CD8-positive, alpha-beta memory T cell (primary cell): ENCODE measurements at regions not wholly inside any gene's neighbourhood (a gene's known extent, or its start where the extent isn't known, plus 50 kb on each side); places are given as distances from the start of the nearest gene placed in this dataset.
A peak's percentile ranks its signal among the peaks of the same experiment; 100 is the strongest.
"Not testable (repeated sequence)": the region's sequence is repeated elsewhere in the genome, so short reads cannot be mapped to it uniquely, and the experiment has no call there.

Experiments
- CTCF ChIA-PET: fragments of 350-600 bp; sonication (Branson Sonifier 250); formaldehyde crosslinking; loops from one replicate; lab custom pipeline; 2021; ENCODE audit warnings: antibody characterized with exemption; lab: Charles Lee
- POLR2A ChIA-PET: fragments of 350-600 bp; sonication (Branson Sonifier 250); formaldehyde crosslinking; loops from one replicate; lab custom pipeline; 2021; ENCODE audit warnings: antibody characterized with exemption; lab: Charles Lee
- DNase-seq, 5 donors: peaks; one replicate each; pipeline versions ENCODE4 v3.0.0 to v3.0.0-alpha.2; 2020 to 2022; ENCODE audit warnings: mixed read lengths in 1 of 5
- H3K27ac ChIP-seq: one replicate; pipeline ENCODE4 v1.7.0; 2013; ENCODE audit warnings: low read depth, mild to moderate bottlenecking, low read length, moderate library complexity
- H3K27me3 ChIP-seq: 2 replicates; pipeline ENCODE4 v1.7.0; 2013; ENCODE audit warnings: low read length, mild to moderate bottlenecking; ENCODE audit not compliant: insufficient read depth, poor library complexity, severe bottlenecking
- H3K36me3 ChIP-seq: 2 replicates; pipeline ENCODE4 v1.7.0; 2013; ENCODE audit warnings: mild to moderate bottlenecking, low read length, moderate library complexity; ENCODE audit not compliant: insufficient read depth
- H3K4me1 ChIP-seq: 2 replicates; pipeline ENCODE4 v1.7.0; 2013; ENCODE audit warnings: mild to moderate bottlenecking, low read length, moderate library complexity; ENCODE audit not compliant: insufficient read depth
- H3K4me3 ChIP-seq: 2 replicates; pipeline ENCODE4 v1.7.0; 2013; ENCODE audit warnings: mild to moderate bottlenecking, low read length
- H3K9me3 ChIP-seq: 2 replicates; pipeline ENCODE4 v1.7.0; 2013; ENCODE audit warnings: mild to moderate bottlenecking, low read length
- H3K27ac Mint-ChIP-seq, 8 donors: one replicate each; pipeline ENCODE4 v1.8.0; 2020 to 2021; ENCODE audit warnings: mixed read lengths in 8 of 8, mild to moderate bottlenecking in 6 of 8, inconsistent platforms in 3 of 8, moderate library complexity in 3 of 8
- H3K27me3 Mint-ChIP-seq, 2 donors: one replicate each; pipeline ENCODE4 v1.8.0; 2020 to 2021; ENCODE audit warnings: mixed read lengths in 2 of 2, mild to moderate bottlenecking in 1 of 2, moderate library complexity in 1 of 2
- H3K36me3 Mint-ChIP-seq, 3 donors: one replicate each; pipeline ENCODE4 v1.8.0; 2020 to 2021; ENCODE audit warnings: mixed read lengths in 3 of 3, inconsistent platforms in 1 of 3, mild to moderate bottlenecking in 1 of 3
- H3K4me1 Mint-ChIP-seq, 3 donors: one replicate each; pipeline ENCODE4 v1.8.0; 2020 to 2021; ENCODE audit warnings: mixed read lengths in 3 of 3, inconsistent platforms in 1 of 3, mild to moderate bottlenecking in 1 of 3
- H3K4me3 Mint-ChIP-seq, 7 donors: one replicate each; pipeline ENCODE4 v1.8.0; 2020 to 2021; ENCODE audit warnings: mixed read lengths in 7 of 7, mild to moderate bottlenecking in 6 of 7, moderate library complexity in 4 of 7, inconsistent platforms in 2 of 7
- H3K9me3 Mint-ChIP-seq, 5 donors: one replicate each; pipeline ENCODE4 v1.8.0; 2020 to 2022; ENCODE audit warnings: mixed read lengths in 5 of 5, mild to moderate bottlenecking in 3 of 5, moderate library complexity in 2 of 5, inconsistent platforms in 1 of 5

DNA sequence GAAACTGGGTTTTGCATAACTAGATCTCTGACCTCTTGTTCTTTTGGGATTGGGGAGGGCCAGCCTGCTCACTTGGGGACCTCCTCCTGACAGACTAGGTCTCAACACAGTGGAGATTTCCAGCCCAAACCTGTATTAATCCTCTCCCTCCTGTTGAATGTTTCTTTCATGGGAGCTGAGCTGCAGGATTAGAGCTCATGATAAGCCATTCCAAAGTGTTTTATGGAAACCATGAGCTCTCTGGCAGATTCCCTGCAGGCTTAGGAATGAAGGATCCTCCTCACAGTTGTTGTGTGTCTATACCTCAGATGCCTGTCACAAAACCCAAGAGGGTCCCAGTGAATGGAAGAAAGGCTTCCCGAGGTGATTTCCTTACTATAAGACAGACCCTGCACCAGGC, 248.4 kb upstream of the B3GAT1 start:
- Mint-ChIP-seq H3K4me3 (no peak overlapping the region), H3K27me3 (peaks cover 5 to 10% of the 10 kb centered on the region in 2 donors), H3K9me3 (peaks cover 0 to 19% (median 7%) of the 10 kb centered on the region in 5 donors), H3K36me3 (no peaks in the 10 kb centered on the region), H3K27ac (no peak overlapping the region), H3K4me1 (peaks cover 3 to 6% (median 5%) of the 10 kb centered on the region in 3 donors)
- CTCF ChIA-PET: no interaction called here
- no peaks in the 10 kb centered on the region for H3K36me3 ChIP-seq
- no peaks in the 10 kb centered on the region for H3K9me3 ChIP-seq
- POLR2A ChIA-PET: no interaction called here
- peaks cover 4% of the 10 kb centered on the region for H3K4me1 ChIP-seq
- H3K27ac ChIP-seq: no peak overlapping the region
- no peak for DNase-seq
- no peak overlapping the region for H3K4me3 ChIP-seq
- H3K27me3 ChIP-seq: no peaks in the 10 kb centered on the region

DNA sequence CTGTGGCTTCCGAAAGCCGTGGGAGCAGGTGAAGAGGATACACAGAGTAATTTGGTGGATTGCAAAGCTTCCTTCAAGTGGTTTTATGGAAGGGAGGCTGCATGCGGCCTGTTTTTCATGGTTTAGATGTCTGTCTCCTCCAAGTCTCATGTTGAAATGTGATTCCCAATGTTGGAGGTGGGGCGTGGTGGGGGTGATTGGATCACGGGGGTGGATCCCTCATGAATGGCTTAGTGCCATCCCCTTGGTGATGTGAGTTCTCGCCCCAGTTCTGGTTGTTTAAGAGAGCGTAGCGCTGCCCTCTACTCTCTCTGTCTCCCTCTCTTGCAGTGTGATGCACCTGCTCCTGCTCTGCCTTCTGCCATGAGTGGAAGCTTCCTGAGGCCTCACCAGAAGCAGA, 247.8 kb upstream of the B3GAT1 start:
- H3K27ac Mint-ChIP-seq: no peak overlapping the region
- Histone ChIP-seq H3K4me3 (no peak overlapping the region), H3K9me3 (no peaks in the 10 kb centered on the region), H3K4me1 (peaks cover 4% of the 10 kb centered on the region), H3K27me3 (no peaks in the 10 kb centered on the region), H3K36me3 (no peaks in the 10 kb centered on the region), H3K27ac (no peak overlapping the region)
- H3K9me3 Mint-ChIP-seq: peaks cover 0 to 19% (median 8%) of the 10 kb centered on the region in 5 donors
- ChIA-PET CTCF (interaction anchor here (0.7 kb wide), 1 partner anchor 228 kb away, joined by 3 read pairs; no protein-coding TSS in a partner anchor), POLR2A (no interaction called here)
- H3K4me1 Mint-ChIP-seq: peaks cover 5 to 11% (median 8%) of the 10 kb centered on the region in 3 donors
- no peak for DNase-seq
- H3K27me3 Mint-ChIP-seq: peaks cover 9 to 14% of the 10 kb centered on the region in 2 donors
- H3K36me3 Mint-ChIP-seq: no peaks in the 10 kb centered on the region
- H3K4me3 Mint-ChIP-seq: no peak overlapping the region

DNA sequence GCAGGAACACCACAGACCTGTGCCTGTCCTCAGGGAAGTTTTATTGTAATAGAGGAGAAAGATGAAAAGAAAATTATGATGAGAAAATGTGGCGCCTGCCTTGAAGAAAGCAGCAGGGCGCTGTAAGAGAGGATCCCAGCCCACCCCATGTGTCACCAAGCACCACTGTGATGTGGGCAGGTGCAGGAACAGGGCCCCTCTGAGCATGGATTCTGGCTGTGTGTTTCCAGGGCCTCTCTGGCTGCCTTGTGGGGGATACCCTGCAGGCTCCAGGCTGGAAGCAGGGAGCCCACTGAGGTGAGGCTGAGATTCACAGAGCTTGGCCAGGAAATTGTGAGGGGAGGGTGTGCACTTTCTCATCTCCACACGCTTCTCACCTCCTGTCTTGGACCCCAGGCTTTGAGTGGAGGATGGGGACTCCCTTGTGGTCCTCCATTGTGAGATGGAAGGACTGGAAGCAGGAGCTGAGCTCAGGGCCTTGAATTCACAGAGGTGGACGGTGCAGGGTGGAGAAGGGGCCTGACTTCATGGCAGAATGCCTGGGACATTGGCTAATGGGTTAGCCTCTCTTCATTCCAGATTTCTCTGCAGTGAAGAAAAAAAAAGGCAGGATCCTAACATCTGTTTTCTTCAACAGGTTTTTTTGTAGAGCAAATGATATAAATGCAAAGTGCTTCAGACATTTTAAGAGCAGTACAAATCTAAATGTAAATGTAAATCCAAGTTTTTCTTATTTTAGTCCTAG, 246.6 kb upstream of the B3GAT1 start:
- no peak for DNase-seq
- ChIA-PET POLR2A (no interaction called here), CTCF (no interaction called here)
- no peaks in the 10 kb centered on the region for H3K9me3 ChIP-seq
- H3K4me1 ChIP-seq: peaks cover 4% of the 10 kb centered on the region
- Mint-ChIP-seq H3K4me1 (peaks cover 9 to 17% (median 10%) of the 10 kb centered on the region in 3 donors), H3K27me3 (peaks cover 20% of the 10 kb centered on the region in 2 donors), H3K27ac (no peak overlapping the region), H3K4me3 (no peak overlapping the region), H3K9me3 (peaks cover 0 to 19% (median 13%) of the 10 kb centered on the region in 5 donors), H3K36me3 (no peaks in the 10 kb centered on the region)
- H3K27me3 ChIP-seq: no peaks in the 10 kb centered on the region
- no peaks in the 10 kb centered on the region for H3K36me3 ChIP-seq
- H3K4me3 ChIP-seq: no peak overlapping the region
- no peak overlapping the region for H3K27ac ChIP-seq

GRCh38 chr11:134657631-134658030, 245.6 kb upstream of the B3GAT1 start:
- no peaks in the 10 kb centered on the region for H3K36me3 Mint-ChIP-seq

GRCh38 chr11:134656861-134657540, 245.0 kb upstream of the B3GAT1 start:
- DNase-seq: peak in 2 of 5 donors; percentile 5 to 28
- CTCF ChIA-PET: no interaction called here
- peaks cover 23 to 34% of the 10 kb centered on the region in 2 donors for H3K27me3 Mint-ChIP-seq

More at GRCh38 chr11:134657631-134658030, 245.6 kb upstream of the B3GAT1 start:
- Histone ChIP-seq H3K4me3 (no peak overlapping the region), H3K27ac (no peak overlapping the region), H3K27me3 (peaks cover 7% of the 10 kb centered on the region), H3K4me1 (peaks cover 4% of the 10 kb centered on the region), H3K36me3 (no peaks in the 10 kb centered on the region), H3K9me3 (no peaks in the 10 kb centered on the region)
- ChIA-PET POLR2A (no interaction called here), CTCF (no interaction called here)
- Mint-ChIP-seq H3K9me3 (peaks cover 0 to 19% (median 13%) of the 10 kb centered on the region in 5 donors), H3K4me1 (peaks cover 9 to 17% (median 10%) of the 10 kb centered on the region in 3 donors), H3K27me3 (peaks cover 23 to 28% of the 10 kb centered on the region in 2 donors), H3K4me3 (no peak overlapping the region), H3K27ac (no peak overlapping the region)
- no peak for DNase-seq

DNA sequence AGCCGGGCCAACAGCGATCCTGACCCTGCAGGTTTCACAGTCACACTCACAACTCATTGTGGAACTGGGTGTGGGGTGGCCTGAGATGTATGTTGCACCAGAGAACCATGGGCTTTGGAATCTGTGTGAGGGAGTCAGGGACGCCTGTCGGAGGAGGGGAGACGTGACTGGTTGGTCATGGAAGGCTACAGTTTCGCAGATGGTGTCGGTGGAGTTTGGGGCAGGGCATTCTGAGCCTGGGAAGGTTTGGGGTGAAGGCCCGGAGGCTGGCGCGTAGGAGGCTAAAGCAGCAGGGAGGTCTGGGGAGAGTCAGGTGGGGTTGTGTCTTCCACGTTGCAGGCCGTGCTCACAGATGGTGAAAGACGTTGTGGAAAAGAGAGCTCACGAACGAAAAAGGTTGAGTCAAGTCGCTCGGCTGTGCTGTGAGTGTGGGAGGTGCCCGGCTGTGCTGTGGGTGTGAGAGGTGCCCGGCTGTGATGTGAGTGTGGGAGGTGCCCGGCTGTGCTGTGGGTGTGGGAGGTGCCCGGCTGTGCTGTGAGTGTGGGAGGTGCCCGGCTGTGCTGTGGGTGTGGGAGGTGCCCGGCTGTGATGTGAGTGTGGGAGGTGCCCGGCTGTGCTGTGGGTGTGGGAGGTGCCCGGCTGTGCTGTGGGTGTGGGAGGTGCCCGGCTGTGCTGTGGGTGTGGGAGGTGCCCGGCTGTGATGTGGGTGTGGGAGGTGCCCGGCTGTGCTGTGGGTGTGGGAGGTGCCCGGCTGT, 244.2 kb upstream of the B3GAT1 start:
- H3K36me3 ChIP-seq, H3K4me3 ChIP-seq, H3K4me1 ChIP-seq, POLR2A ChIA-PET, H3K36me3 Mint-ChIP-seq, H3K9me3 ChIP-seq, H3K27ac ChIP-seq, H3K27me3 ChIP-seq, CTCF ChIA-PET: not testable (repeated sequence)
- H3K27ac Mint-ChIP-seq: peak overlapping the region in 2 of 8 donors; percentile 89 to 95
- peak in 2 of 5 donors; percentile 11 to 20 for DNase-seq
- peak overlapping the region in 2 of 7 donors; percentile 27 to 75 for H3K4me3 Mint-ChIP-seq
- H3K27me3 Mint-ChIP-seq: peaks cover 23 to 41% of the 10 kb centered on the region in 2 donors
- peaks cover 9 to 17% (median 10%) of the 10 kb centered on the region in 3 donors for H3K4me1 Mint-ChIP-seq
- peaks cover 0 to 17% (median 9%) of the 10 kb centered on the region in 5 donors for H3K9me3 Mint-ChIP-seq

More at GRCh38 chr11:134656861-134657540, 245.0 kb upstream of the B3GAT1 start:
- Mint-ChIP-seq H3K27ac (no peak overlapping the region), H3K4me1 (peaks cover 9 to 17% (median 10%) of the 10 kb centered on the region in 3 donors), H3K4me3 (no peak overlapping the region), H3K36me3 (no peaks in the 10 kb centered on the region), H3K9me3 (peaks cover 0 to 17% (median 12%) of the 10 kb centered on the region in 5 donors)
- Histone ChIP-seq H3K4me3 (no peak overlapping the region), H3K27me3 (peaks cover 7% of the 10 kb centered on the region), H3K4me1 (peaks cover 4% of the 10 kb centered on the region), H3K36me3 (no peaks in the 10 kb centered on the region), H3K27ac (no peak overlapping the region), H3K9me3 (no peaks in the 10 kb centered on the region)
- POLR2A ChIA-PET: no interaction called here

GRCh38 chr11:134655189-134655989, 243.3 kb upstream of the B3GAT1 start:
- peak overlapping the region in 1 of 7 donors; percentile 7 for H3K4me3 Mint-ChIP-seq
- Histone ChIP-seq H3K9me3 (no peaks in the 10 kb centered on the region), H3K27me3 (peaks cover 7% of the 10 kb centered on the region), H3K4me1 (peaks cover 4% of the 10 kb centered on the region), H3K36me3 (no peaks in the 10 kb centered on the region), H3K27ac (no peak overlapping the region), H3K4me3 (no peak overlapping the region)
- H3K9me3 Mint-ChIP-seq: peaks cover 0 to 17% (median 9%) of the 10 kb centered on the region in 5 donors
- POLR2A ChIA-PET: no interaction called here
- CTCF ChIA-PET: no interaction called here
- H3K4me1 Mint-ChIP-seq: peaks cover 9 to 17% (median 10%) of the 10 kb centered on the region in 3 donors
- H3K27me3 Mint-ChIP-seq: peaks cover 26 to 40% of the 10 kb centered on the region in 2 donors
- no peaks in the 10 kb centered on the region for H3K36me3 Mint-ChIP-seq
- H3K27ac Mint-ChIP-seq: peak overlapping the region in 1 of 8 donors; percentile 27
- no peak for DNase-seq
